ENCODE measurements at regions not wholly inside any gene's neighbourhood (a gene's known extent, or its start where the extent isn't known, plus 50 kb on each side); places are given as distances from the start of the nearest gene placed in this dataset.

- no peak for TF ChIP-seq CTCF (IDR thresholded peaks at IDR 0.05; ENCODE audit: low read depth, low read length)
- no peak for DNase-seq (ENCODE audit: low read depth in 1 of 2, low spot score in 1 of 2)
- Histone ChIP-seq H3K27ac (no peak overlapping the region), H3K4me1 (ENCODE audit: low read depth) (peaks cover 8% of the 10 kb centered on the region), H3K27me3 (no peaks in the 10 kb centered on the region), H3K9me3 (ENCODE audit: low read depth) (no peaks in the 10 kb centered on the region), H3K36me3 (no peaks in the 10 kb centered on the region), H3K4me3 (no peak overlapping the region)
Observed at GRCh38 chr2:71793926-71794325, 340.6 kb downstream of the DYSF start.

DNA sequence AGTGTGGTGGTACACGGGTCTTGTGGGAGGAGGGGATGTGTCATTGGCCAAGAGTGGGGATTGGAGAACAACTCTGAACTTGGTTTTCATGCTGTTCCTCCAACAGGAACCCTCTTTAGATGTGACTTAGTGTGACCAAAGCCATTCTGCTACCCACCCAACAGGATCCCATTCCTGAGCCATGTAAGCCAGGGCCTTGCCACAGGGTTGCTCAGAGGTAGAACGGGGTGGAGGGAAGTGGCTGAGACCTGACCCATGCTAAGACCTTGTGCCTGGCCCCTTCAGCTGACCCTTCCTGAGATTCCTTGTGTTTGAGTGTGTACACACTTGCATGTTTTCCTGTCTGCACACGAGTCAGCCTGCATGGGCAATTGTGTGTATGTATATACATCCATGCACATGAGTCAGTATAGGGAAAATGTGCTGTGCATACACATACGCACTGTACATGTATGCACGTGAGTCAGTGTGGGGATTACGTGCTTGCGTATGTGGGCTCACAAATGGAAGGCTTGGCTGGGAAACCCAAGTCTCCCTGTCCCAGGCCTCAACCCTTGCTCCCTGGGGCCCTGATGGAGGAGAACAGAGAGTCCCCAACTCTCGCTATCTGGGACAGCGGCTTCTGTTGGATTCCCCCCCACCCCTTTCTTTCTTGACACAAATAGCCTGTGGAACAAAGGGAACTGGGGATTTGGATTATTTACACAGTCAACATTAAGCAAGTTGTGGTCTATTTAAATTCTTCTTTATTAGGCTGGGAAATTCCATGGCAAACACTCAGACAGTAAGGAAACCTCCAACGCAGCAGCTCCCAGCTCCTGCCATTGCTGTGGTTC, 339.8 kb downstream of the DYSF start:
- DNase-seq (ENCODE audit: low read depth in 1 of 2, low spot score in 1 of 2) = peak in 1 of 2 donors; percentile 69
- no peaks in the 10 kb centered on the region for H3K27me3 ChIP-seq
- no peaks in the 10 kb centered on the region for H3K36me3 ChIP-seq
- peaks cover 6% of the 10 kb centered on the region for H3K4me1 ChIP-seq (ENCODE audit: low read depth)
- no peak overlapping the region for H3K4me3 ChIP-seq
- no peaks in the 10 kb centered on the region for H3K9me3 ChIP-seq (ENCODE audit: low read depth)
- no peak for TF ChIP-seq CTCF (IDR thresholded peaks at IDR 0.05; ENCODE audit: low read depth, low read length)
- H3K27ac ChIP-seq = no peak overlapping the region

DNA sequence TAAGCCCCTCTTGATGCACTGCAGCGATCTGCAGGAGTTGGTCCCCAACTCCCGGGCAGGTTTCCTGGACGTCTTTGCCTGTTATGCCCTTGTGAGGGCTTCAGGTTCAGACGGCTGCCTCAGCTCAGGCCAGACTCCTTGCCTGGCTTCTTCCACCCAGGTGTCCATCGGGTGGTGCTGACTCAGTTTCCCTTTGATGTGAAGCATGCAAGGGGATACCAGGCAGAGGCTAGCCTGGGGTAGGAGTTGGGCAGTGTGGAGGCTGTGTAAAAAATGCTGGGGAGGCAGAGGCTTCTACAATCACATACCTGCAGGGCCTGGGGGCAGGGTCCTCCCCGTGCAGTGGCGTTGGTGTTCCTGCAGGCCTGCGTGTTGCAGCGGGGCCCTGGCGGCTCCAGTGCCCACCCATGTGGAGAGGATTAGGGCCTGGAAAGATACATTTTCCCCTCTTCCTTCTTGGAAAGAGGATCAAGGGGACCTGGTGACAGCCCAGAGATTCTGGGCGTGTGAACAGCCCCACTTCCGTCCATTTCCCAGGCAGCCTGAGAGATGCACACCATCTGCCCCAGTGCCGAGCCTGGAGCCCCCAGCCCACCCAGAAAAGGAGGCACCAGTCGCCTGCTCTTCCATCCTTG, 338.3 kb downstream of the DYSF start:
- no peak for DNase-seq (ENCODE audit: low read depth in 1 of 2, low spot score in 1 of 2)
- no peak for TF ChIP-seq CTCF (IDR thresholded peaks at IDR 0.05; ENCODE audit: low read depth, low read length)
- H3K27me3 ChIP-seq = no peaks in the 10 kb centered on the region
- no peak overlapping the region for H3K27ac ChIP-seq
- H3K4me1 ChIP-seq (ENCODE audit: low read depth) = peaks cover 5% of the 10 kb centered on the region
- H3K4me3 ChIP-seq = no peak overlapping the region
- no peaks in the 10 kb centered on the region for H3K36me3 ChIP-seq
- H3K9me3 ChIP-seq (ENCODE audit: low read depth) = no peaks in the 10 kb centered on the region

DNA sequence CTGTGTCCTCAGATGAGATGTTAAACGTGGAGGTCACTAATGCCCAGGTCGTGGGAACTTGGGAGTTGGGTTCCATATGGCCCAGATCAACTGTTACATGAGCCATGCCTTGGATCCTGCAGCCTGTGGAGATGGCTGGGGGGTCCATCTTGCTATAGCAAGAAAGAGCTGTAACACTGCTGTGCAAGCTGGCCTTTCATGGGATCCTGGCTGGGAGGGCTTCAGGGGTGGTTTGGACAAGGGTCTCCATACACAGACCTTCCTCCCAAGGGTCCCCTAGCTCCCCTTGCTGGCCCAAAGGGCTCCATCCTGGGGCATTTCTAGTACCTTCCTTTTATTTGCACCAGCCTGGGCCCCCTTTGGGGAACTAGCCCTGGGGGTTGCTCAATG, 337.7 kb downstream of the DYSF start:
- Histone ChIP-seq H3K9me3 (ENCODE audit: low read depth) (no peaks in the 10 kb centered on the region), H3K4me1 (ENCODE audit: low read depth) (peaks cover 5% of the 10 kb centered on the region), H3K36me3 (no peaks in the 10 kb centered on the region), H3K4me3 (no peak overlapping the region), H3K27me3 (no peaks in the 10 kb centered on the region), H3K27ac (no peak overlapping the region)
- no peak for DNase-seq (ENCODE audit: low read depth in 1 of 2, low spot score in 1 of 2)
- TF ChIP-seq CTCF (IDR thresholded peaks at IDR 0.05; ENCODE audit: low read depth, low read length) = no peak

DNA sequence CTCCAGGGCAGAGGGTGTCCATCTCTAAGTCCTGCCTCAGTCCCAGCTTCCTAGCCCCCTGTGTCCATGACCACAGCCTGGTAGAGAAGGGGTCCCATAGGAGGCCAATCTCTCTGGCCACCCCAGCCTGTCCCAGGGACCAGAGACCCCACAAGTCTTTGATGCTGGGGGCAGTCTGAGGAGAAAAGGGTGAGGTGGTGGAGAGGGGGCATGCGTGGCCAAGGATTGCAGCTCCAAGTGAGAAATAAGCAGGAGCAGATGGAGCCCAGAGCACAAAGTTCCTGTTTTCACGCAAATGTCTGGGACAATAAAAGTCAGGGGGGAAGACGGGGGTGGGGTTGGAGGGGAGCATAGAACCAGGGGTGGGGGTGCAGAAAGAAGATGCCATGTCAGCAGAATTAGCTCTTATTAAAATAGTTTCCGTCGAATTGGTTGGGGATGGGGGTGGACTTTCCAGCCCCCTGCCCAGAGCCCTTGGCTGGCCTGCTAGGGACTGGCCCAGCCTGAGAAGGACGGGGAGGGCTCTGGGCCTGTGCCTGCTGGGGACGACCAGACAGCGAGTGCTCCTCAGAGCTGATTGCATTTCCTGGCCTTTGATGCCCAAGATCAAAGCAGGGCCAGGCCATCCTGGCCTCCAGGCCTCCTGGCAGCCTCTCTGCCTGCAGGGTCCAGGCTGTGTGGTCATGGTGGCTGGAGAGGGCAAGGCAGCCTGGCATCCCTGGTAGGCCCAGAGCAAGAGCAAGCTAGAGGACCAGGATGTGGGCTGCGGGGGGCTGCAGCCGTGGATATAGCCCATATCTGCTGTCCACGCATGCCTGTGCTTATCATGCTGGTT, 337.1 kb downstream of the DYSF start:
- no peak for TF ChIP-seq CTCF (IDR thresholded peaks at IDR 0.05; ENCODE audit: low read depth, low read length)
- Histone ChIP-seq H3K27ac (no peak overlapping the region), H3K4me1 (ENCODE audit: low read depth) (peaks cover 5% of the 10 kb centered on the region), H3K4me3 (no peak overlapping the region), H3K36me3 (no peaks in the 10 kb centered on the region), H3K9me3 (ENCODE audit: low read depth) (no peaks in the 10 kb centered on the region), H3K27me3 (no peaks in the 10 kb centered on the region)
- no peak for DNase-seq (ENCODE audit: low read depth in 1 of 2, low spot score in 1 of 2)
